Ishikawa (cell line): ENCODE measurements at regions not wholly inside any gene's neighbourhood (a gene's known extent, or its start where the extent isn't known, plus 50 kb on each side); places are given as distances from the start of the nearest gene placed in this dataset.

Source experiments
- CEBPB ChIP-seq: IDR thresholded peaks from 2 replicates; pipeline ENCODE4 v1.6.1; 2012
- CREB1 ChIP-seq: IDR thresholded peaks from 2 replicates; pipeline ENCODE4 v1.6.1; 2012; ENCODE audit warnings: low read depth
- EGR1 ChIP-seq: IDR thresholded peaks from 2 replicates; pipeline ENCODE4 v1.6.1; 2012
- EP300 ChIP-seq: IDR thresholded peaks from 2 replicates; pipeline ENCODE4 v1.6.1; 2012; ENCODE audit warnings: borderline replicate concordance
- FOXM1 ChIP-seq: IDR thresholded peaks from 2 replicates; pipeline ENCODE4 v1.6.1; 2012; ENCODE audit warnings: low read depth, borderline replicate concordance
- MAX ChIP-seq: IDR thresholded peaks from 2 replicates; pipeline ENCODE4 v1.6.1; 2012
- NFIC ChIP-seq: IDR thresholded peaks from 2 replicates; pipeline ENCODE4 v1.6.1; 2012
- RAD21 ChIP-seq: IDR thresholded peaks from 2 replicates; pipeline ENCODE4 v1.6.1; 2012; ENCODE audit warnings: low read depth
- REST ChIP-seq: IDR thresholded peaks from 2 replicates; pipeline ENCODE4 v1.6.1; 2012; ENCODE audit warnings: low read depth, mild to moderate bottlenecking
- TAF1 ChIP-seq: IDR thresholded peaks from 2 replicates; pipeline ENCODE4 v1.6.1; 2012; ENCODE audit warnings: low read depth, mild to moderate bottlenecking
- TCF12 ChIP-seq: IDR thresholded peaks from 2 replicates; pipeline ENCODE4 v1.6.1; 2012; ENCODE audit warnings: low read depth
- TEAD4 ChIP-seq: IDR thresholded peaks from 2 replicates; pipeline ENCODE4 v1.6.1; 2012
- YY1 ChIP-seq: IDR thresholded peaks from 2 replicates; pipeline ENCODE4 v1.6.1; 2012; ENCODE audit warnings: low read depth
- ZBTB7A ChIP-seq: IDR thresholded peaks from 2 replicates; pipeline ENCODE4 v1.6.1; 2012; ENCODE audit warnings: low read depth
- TF ChIP-seq, protein P1 (sequence below): IDR thresholded peaks from 2 replicates; pipeline ENCODE4 v1.6.1; 2012

GRCh38 chr18:54089749-54090459, 134.6 kb downstream of the MBD2 start:
- no peak for TF ChIP-seq ZBTB7A
- TF ChIP-seq REST: no peak
- no peak for TF ChIP-seq TAF1
- no peak for TF ChIP-seq FOXM1
- no peak for TF ChIP-seq YY1
- TF ChIP-seq CREB1: no peak
- TF ChIP-seq EP300: no peak
- TF ChIP-seq, protein P1, sequence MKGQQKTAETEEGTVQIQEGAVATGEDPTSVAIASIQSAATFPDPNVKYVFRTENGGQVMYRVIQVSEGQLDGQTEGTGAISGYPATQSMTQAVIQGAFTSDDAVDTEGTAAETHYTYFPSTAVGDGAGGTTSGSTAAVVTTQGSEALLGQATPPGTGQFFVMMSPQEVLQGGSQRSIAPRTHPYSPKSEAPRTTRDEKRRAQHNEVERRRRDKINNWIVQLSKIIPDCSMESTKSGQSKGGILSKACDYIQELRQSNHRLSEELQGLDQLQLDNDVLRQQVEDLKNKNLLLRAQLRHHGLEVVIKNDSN: no peak
- TF ChIP-seq CEBPB: no peak

GRCh38 chr18:54086863-54087262, 137.6 kb downstream of the MBD2 start:
- no peak for TF ChIP-seq EGR1
- TF ChIP-seq ZBTB7A: no peak

DNA sequence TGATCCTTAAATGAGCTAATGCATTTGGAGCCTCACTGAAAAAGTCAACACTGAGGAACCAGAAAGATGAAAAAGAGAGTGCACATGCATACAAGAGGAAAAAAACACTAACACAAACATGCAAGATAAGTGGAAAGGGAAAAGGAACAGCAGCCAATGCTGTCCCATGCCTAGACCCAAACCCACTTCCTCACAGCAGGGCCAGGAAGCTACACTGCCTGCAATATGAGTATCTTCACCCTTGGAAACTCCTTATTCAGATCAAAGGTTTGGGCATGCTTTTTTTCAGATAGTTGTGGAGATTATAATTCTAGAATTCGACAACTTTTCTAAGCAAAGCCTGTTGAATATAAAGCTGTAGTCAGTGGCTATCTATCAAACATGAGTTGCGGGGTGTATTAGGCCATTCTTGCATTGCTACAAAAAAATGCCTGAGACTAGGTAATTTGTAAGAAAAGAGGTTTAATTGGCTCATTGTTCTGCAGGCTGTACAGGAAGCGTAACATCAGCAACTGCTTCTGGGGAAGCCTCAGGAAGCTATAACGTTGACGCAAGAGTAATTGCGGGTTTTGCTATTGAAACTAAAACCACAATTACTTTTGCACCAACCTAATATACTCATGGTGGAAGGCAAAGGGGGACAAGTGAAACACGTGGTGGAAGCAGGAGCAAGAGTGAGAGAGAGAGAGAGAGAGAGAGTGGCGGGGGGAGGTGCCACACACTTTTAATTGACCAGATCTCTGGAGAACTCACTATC, 138.2 kb downstream of the MBD2 start:
- TF ChIP-seq MAX: no peak
- no peak for TF ChIP-seq EP300
- TF ChIP-seq, protein P1: no peak
- TF ChIP-seq REST: no peak
- TF ChIP-seq TAF1: no peak
- no peak for TF ChIP-seq EGR1
- TF ChIP-seq TEAD4: no peak
- no peak for TF ChIP-seq TCF12
- no peak for TF ChIP-seq ZBTB7A
- no peak for TF ChIP-seq CREB1
- no peak for TF ChIP-seq YY1
- no peak for TF ChIP-seq RAD21
- no peak for TF ChIP-seq NFIC
- TF ChIP-seq FOXM1: no peak

DNA sequence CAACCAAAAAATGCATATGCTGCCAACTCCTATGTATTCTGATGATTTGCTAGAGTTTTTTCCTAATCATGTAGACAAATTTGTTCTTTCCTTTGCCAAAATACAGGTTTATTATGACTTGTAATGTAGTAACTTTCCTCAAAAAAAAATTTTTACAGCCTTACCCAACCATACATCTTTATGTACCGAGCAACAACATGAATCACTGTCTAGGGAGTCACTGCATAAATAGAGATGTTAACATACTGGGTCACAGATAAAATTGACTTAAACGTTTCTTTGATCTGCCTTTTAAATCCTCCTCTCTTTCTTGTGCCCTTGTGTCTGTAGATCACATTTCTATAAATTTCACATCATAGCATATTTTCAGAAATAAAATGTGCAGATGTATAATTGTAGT, 143.6 kb downstream of the MBD2 start:
- TF ChIP-seq RAD21 (no peak), CEBPB (no peak), NFIC (no peak), TCF12 (no peak), REST (no peak), TAF1 (no peak), EGR1 (no peak), EP300 (no peak), CREB1 (no peak), FOXM1 (no peak), ZBTB7A (no peak), YY1 (no peak), MAX (no peak), TEAD4 (no peak)
- TF ChIP-seq, protein P1: no peak
